SK-N-SH (cell line): ENCODE measurements at regions not wholly inside any gene's neighbourhood (a gene's known extent, or its start where the extent isn't known, plus 50 kb on each side); places are given as distances from the start of the nearest gene placed in this dataset.

Experiments
- CTCF ChIP-seq: fragments of 200-600 bp; sonication (generic); IDR thresholded peaks from 2 replicates; pipeline ENCODE4 v1.6.1; 2017; ENCODE audit warnings: antibody characterized with exemption, mild to moderate bottlenecking, moderate library complexity
- EP300 ChIP-seq, 2 experiments: IDR thresholded peaks; 2 replicates each; pipeline versions ENCODE4 v1.4.0 to v1.6.1; 2012; ENCODE audit warnings: borderline replicate concordance in 1 of 2, low read depth in 1 of 2, low read length in 1 of 2
- MAX ChIP-seq: IDR thresholded peaks from 2 replicates; pipeline ENCODE4 v1.4.0; 2012; ENCODE audit warnings: low read depth
- POLR2AphosphoS5 ChIP-seq: IDR thresholded peaks from 2 replicates; pipeline ENCODE4 v1.6.1; 2012; ENCODE audit warnings: low read depth, low read length
- RAD21 ChIP-seq: IDR thresholded peaks from 2 replicates; pipeline ENCODE4 v1.6.1; 2012; ENCODE audit warnings: mild to moderate bottlenecking, low read length
- SMC3 ChIP-seq: IDR thresholded peaks from 2 replicates; pipeline ENCODE4 v1.6.1; 2012; ENCODE audit warnings: low read depth, low read length, improper control_type of control experiment
- ZBTB33 ChIP-seq: IDR thresholded peaks from 2 replicates; pipeline ENCODE4 v1.4.0; 2012; ENCODE audit warnings: low read depth, borderline replicate concordance

GRCh38 chr7:156347132-156347531 lies 293.4 kb upstream of the RNF32 start:
- TF ChIP-seq MAX, result no peak
- TF ChIP-seq RAD21, result no peak
- no peak for TF ChIP-seq POLR2AphosphoS5
- TF ChIP-seq ZBTB33, result no peak
- no peak for TF ChIP-seq CTCF
- no peak for TF ChIP-seq SMC3
- no peak for TF ChIP-seq EP300 (IDR thresholded peaks at IDR 0.05; ENCODE audit: borderline replicate concordance in 1 of 2, low read depth in 1 of 2, low read length in 1 of 2)
